ENCODE measurements at regions not wholly inside any gene's neighbourhood (a gene's known extent, or its start where the extent isn't known, plus 50 kb on each side); places are given as distances from the start of the nearest gene placed in this dataset.

- H3K4me3 ChIP-seq (ENCODE audit: low read length): no peak overlapping the region
- TF ChIP-seq CTCF (conservative IDR thresholded peaks at IDR 0.05; ENCODE audit: low read length): no peak
- no peak for DNase-seq (ENCODE audit: low read depth)
Measured at GRCh38 chr21:29454179-29454578, 155.5 kb downstream of the BACH1 start.

- H3K4me3 ChIP-seq (ENCODE audit: low read length): no peak overlapping the region
- no peak for DNase-seq (ENCODE audit: low read depth)
- no peak for TF ChIP-seq CTCF (conservative IDR thresholded peaks at IDR 0.05; ENCODE audit: low read length)
Measured at GRCh38 chr21:29462479-29462878, 163.8 kb downstream of the BACH1 start.

- DNase-seq (ENCODE audit: low read depth): no peak
- TF ChIP-seq CTCF (conservative IDR thresholded peaks at IDR 0.05; ENCODE audit: low read length): no peak
- H3K4me3 ChIP-seq (ENCODE audit: low read length): no peak overlapping the region
Measured at GRCh38 chr21:29465546-29465945, 166.8 kb downstream of the BACH1 start.

- no peak for DNase-seq (ENCODE audit: low read depth)
- TF ChIP-seq CTCF (conservative IDR thresholded peaks at IDR 0.05; ENCODE audit: low read length): no peak
- no peak overlapping the region for H3K4me3 ChIP-seq (ENCODE audit: low read length)
Measured at GRCh38 chr21:29466532-29466931, 167.8 kb downstream of the BACH1 start.

- DNase-seq (ENCODE audit: low read depth): no peak
- TF ChIP-seq CTCF (conservative IDR thresholded peaks at IDR 0.05; ENCODE audit: low read length): no peak
Measured at GRCh38 chr21:29470397-29470796, 171.7 kb downstream of the BACH1 start.

GRCh38 chr21:29473808-29474207 is 175.1 kb downstream of the BACH1 start:
- no peak for DNase-seq (ENCODE audit: low read depth)
- H3K4me3 ChIP-seq (ENCODE audit: low read length): no peak overlapping the region
- no peak for TF ChIP-seq CTCF (conservative IDR thresholded peaks at IDR 0.05; ENCODE audit: low read length)

More at GRCh38 chr21:29470397-29470796, 171.7 kb downstream of the BACH1 start:
- H3K4me3 ChIP-seq (ENCODE audit: low read length): no peak overlapping the region

GRCh38 chr21:29475329-29475728 is 176.6 kb downstream of the BACH1 start:
- TF ChIP-seq CTCF (conservative IDR thresholded peaks at IDR 0.05; ENCODE audit: low read length): no peak
- no peak for DNase-seq (ENCODE audit: low read depth)

More at GRCh38 chr21:29475329-29475728, 176.6 kb downstream of the BACH1 start:
- H3K4me3 ChIP-seq (ENCODE audit: low read length): no peak overlapping the region
